Stimulated activated CD8-positive, alpha-beta memory T cell treated with anti-CD3 and anti-CD28 coated beads, Interleukin-7, amount 100 ng/mL, for 4 hours (primary cell): ENCODE measurements at regions not wholly inside any gene's neighbourhood (a gene's known extent, or its start where the extent isn't known, plus 50 kb on each side); places are given as distances from the start of the nearest gene placed in this dataset.

Experiments used
- DNase-seq, 2 donors: peaks; one replicate each; pipeline ENCODE4 v3.0.0-alpha.2; 2020; ENCODE audit warnings: low read depth in 2 of 2

GRCh38 chr18:28792404-28793086, 615.6 kb upstream of the CDH2 start:
- DNase-seq, result no peak

- DNase-seq, result no peak
Measured at GRCh38 chr18:28791101-28791500, 614.2 kb upstream of the CDH2 start.

DNA sequence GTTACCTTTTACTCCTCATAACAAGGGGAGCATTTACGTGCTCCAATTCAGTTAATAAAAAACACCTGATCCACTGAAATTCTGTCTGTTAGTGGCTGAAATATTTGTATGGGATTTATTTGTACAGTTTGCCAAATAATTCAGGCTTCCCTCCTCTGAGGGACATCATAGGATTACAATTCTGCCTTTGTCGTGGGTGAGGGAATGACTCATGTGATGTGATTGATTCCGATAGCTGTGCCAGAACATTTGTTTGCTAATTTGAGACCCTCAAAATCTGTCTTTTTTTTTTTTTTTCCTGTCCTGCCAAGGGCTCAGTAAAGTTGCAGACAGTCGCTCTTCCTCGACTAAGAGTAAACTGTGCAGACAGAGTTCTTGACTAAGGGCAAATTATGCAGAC, 612.6 kb upstream of the CDH2 start:
- DNase-seq, result no peak

DNA sequence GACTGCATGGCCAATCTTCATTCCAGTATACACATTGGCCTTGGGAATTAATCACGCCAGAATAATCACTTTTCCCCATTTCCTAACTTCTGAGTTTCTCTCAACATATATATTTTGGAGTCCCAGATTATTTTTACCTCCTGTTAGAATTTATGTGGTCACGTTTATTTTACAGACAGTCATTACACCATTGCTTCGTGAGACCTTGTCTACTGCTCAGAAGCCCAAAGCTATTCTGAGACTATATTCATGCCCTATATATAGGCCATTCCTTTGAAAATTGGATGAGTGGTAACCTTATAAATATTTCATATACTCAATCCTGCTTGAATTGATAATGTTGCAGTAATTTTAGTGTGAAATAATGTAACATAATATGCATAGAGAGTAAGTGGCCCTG, 610.0 kb upstream of the CDH2 start:
- DNase-seq, result no peak

- DNase-seq, result no peak
Measured at GRCh38 chr18:28781616-28782362, 604.9 kb upstream of the CDH2 start.

- DNase-seq, result no peak
Measured at GRCh38 chr18:28778706-28779105, 601.8 kb upstream of the CDH2 start.

DNA sequence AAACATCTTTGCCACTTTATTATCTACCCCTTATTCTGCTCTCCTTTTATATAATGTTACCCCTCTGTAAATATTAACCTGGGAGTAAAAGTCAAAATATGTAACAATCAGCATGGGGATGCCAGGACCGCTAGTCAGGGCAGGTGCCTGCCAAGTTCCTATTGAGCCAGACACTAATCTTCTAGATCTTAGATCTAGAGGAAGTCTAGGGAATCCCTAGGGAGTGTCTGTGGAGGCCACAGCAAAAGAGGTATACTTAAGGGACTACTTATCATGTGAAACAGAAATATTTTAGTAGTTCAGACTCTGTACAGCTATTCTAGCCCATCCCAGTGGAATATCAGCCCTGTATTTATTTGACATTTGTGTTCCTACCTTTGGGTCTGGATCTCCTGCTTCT, 600.8 kb upstream of the CDH2 start:
- DNase-seq, result no peak

- DNase-seq, result no peak
Measured at GRCh38 chr18:28771849-28772248, 594.9 kb upstream of the CDH2 start.

DNA sequence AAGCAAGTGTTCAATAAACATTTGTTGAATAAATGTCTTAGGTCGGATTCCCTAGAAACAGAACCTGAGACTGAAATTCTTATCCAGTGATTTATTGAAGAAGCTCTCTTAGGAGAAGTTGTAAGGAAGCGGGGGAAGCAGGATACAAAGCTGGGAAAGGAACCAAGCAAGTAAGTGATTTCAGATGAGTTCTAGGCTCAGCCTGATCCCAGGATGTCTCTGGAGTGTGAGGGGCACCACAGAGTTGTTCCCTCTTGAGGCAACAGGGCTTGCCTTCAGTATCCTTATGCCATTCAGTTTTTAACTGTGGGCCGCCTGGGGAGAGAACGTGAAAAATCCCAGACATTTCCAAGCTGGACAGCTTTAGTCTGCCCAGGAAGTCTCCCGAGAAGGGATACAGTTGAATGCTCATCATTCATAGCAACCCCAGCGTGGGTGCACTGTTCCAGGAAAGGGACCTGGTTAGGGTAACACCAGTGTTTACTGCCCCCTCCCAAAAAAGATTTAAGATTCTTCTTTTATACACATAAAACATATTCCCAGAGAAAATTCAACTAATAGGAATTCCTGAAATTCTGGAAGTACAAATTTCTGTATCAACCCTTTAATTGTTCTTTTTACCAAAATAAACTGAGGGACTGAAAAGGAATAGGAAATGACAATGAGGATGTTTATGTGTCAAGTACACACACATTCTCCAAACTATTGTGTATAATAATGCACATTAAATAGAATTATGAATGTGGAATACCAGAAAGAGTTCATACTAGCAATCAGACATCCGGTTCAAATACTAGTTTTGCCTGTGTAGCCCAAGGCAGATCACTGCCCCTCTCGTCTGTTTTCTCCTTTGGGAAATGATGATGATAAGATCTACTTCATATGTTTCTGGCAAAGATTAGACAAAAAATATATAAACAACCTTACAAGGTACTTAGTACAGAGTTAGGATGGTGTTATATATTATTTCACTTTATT, 592.1 kb upstream of the CDH2 start:
- no peak for DNase-seq

DNA sequence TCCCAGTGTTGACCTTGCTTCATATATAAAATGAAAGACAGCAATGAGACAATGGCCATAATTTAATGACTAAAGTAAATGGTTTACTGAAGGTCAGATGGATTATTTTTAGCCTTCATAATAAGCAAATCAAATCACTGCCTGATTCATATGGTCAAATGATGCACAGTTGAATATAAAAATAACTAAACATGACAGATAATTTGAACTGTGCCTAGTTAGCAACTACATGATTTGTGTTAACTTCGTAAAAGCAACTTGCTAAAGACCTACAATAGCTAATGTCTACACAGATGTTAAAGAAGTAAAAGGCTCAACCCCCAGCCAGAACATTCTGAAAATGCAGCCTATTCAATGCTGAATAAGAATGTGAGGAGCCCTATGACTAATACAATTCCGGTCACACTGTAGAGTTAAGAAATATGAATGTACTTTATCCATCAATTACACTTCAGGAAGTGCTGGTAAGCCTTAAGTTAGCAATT, 590.8 kb upstream of the CDH2 start:
- no peak for DNase-seq

DNA sequence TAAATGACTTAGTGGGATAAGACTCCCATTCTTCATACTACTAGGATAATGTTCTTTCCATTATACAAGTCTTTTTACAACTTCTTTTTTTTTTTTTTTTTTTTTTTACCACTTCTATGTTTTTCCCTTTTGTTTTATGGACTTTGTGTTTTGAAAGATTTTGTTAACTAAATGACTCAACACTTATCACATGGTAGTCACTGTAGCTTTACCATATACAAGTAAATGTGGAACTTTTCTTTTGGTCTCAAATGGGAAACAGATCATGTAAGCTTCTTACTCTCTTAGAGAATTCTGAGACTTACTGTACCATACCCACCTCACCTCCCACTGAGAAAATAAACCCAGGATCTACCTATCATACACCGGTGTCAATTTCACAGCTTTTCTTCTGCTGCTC, 590.3 kb upstream of the CDH2 start:
- no peak for DNase-seq

- no peak for DNase-seq
Measured at GRCh38 chr18:28766721-28767120, 589.8 kb upstream of the CDH2 start.

DNA sequence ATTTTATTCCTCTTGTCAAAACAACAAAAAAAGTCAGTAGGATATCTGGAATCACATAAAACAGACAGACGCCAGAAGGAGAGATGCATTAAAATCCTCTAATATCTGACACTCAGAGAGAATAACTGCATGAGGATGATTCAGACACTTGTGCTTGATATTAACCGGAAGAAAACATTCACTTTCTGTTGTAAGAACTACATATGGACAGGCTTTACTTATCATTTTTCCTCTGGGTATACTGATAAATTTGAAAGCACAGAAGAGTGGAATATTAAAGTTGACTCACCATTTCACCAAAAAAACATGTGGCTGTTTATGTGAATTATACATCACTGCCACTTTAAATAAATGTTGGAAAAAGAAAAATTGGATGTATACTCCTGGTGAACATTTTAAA, 589.1 kb upstream of the CDH2 start:
- no peak for DNase-seq

- no peak for DNase-seq
Measured at GRCh38 chr18:28760299-28760698, 583.4 kb upstream of the CDH2 start.

- DNase-seq, result no peak
Measured at GRCh38 chr18:28757466-28758008, 580.6 kb upstream of the CDH2 start.

DNA sequence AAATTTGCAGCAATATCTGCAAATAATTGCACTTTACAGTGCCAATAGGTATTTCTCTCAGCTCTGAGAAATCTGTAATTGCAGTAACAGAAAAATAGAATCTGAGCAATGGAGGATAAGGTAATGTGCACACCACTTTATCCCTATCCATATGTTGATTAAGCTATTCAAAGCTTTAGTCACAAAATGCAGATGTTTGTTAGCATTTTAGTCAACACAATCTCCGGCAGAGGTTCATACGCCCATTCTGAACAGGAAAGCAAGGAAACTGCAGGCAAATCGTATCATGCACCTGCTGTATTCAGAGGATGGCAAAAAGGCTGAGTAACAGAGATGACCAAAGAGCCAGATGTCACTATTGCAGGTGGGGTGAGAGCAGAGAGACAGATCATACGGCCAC, 566.2 kb upstream of the CDH2 start:
- DNase-seq, result no peak

GRCh38 chr18:28740575-28740974, 563.6 kb upstream of the CDH2 start:
- DNase-seq, result no peak

- no peak for DNase-seq
Measured at GRCh38 chr18:28736951-28737350, 560.0 kb upstream of the CDH2 start.

- no peak for DNase-seq
Measured at GRCh38 chr18:28736223-28736622, 559.3 kb upstream of the CDH2 start.

DNA sequence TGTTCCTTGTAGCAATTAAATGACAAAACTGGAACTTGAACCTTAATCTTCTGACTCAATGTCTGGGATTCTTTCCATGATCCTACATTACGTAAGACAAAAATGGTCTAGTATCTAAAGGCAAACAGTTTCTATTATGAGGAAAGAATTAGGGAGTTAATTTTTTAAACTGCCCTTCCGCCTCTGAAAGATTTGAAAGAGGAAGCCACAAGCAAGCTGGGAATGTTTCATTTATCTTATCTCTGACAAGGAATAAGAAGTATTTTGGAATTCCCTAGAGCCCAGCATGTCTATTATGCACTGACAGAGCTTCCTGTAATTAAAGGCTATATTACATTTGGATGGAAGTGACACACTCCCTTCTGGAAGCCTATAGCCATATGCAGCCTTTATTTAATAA, 558.8 kb upstream of the CDH2 start:
- DNase-seq, result no peak

GRCh38 chr18:28729321-28729720, 552.4 kb upstream of the CDH2 start:
- no peak for DNase-seq

GRCh38 chr18:28728891-28729290, 552.0 kb upstream of the CDH2 start:
- no peak for DNase-seq
